HG03135 (cell line): ENCODE measurements at regions not wholly inside any gene's neighbourhood (a gene's known extent, or its start where the extent isn't known, plus 50 kb on each side); places are given as distances from the start of the nearest gene placed in this dataset.

Experiments
- ATAC-seq: cut with Tn5 transposase; IDR thresholded peaks from one replicate; pipeline ENCODE4 v1.9.1; 2021; ENCODE audit warnings: mild to moderate bottlenecking, moderate library complexity; ENCODE audit not compliant: unreplicated experiment

DNA sequence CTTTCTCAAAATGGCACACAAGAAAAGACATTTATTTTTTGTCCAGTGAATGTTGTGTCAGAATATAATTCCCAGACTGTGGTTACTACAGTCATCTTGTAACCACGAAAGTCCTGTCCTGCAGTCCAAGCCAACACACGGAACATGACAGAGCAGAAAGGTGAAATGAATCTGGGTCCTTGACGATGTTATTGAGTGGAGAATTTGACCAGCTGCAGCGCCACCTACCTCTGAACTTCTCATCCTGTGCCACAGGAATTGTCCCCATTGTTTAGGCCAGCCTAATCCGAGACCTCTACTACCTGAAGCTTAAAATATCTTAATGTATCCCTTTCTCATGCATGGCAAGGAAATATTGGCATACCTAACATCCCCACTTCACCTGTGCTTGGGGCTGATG, 64.1 kb upstream of the OTX2 start:
- no peak for ATAC-seq

DNA sequence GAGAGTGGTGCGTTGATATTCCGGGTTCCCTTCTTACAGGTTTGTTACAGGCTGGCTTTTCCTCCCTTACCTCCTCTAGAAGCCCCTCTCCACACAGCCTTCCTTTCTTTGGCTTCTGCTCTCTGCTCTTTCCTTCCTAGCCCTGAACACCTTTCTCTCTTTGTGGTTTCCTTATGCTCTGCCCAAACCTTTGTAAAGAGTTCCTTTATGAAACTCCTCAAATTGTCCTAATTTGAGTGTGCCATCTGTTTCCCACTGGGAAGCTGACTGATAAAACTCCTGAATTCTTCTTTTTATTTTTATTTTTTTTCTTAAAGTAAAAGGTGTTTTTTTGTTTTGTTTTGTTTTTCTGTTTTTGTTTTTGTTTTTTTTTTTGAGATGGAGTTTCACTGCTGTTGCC, 60.1 kb upstream of the OTX2 start:
- ATAC-seq: no peak

DNA sequence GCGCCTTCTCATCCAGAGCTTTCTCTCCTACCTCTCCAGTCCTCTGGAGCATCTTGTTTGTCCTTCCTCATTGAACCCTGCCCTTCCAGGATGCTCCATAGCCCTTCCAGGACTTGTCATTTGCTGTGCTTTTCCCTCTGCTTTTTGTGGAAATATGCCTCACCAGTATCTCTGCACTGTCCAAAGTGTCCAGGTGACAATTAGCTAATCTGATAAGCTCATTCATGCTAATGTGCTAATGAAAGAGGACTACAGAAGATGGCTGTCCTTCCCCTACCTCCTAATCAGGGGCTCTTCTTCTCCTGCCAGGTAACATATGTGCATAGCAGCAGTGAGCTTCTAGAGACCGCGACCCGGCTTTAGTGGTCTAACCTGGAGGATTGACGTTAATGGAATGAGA, 58.4 kb upstream of the OTX2 start:
- no peak for ATAC-seq

DNA sequence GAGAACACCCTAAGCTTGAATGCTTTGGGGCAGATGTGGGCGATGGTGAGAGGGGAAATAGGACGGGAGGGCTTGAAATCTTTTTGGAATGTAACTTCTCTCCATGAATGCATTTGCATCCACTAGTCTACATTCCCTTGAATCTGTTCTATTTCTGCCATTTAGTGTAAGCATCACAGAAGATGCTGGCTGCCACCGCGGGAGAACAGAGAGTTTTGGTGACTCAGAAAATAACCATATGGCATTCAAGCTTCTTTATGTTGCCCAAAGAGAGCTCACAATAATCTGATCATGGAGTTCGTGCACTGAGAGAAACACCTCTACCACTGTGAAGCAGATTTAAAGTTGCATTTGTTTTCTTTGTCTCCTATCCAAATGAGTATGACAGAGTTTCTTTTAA, 52.6 kb upstream of the OTX2 start:
- no peak for ATAC-seq

DNA sequence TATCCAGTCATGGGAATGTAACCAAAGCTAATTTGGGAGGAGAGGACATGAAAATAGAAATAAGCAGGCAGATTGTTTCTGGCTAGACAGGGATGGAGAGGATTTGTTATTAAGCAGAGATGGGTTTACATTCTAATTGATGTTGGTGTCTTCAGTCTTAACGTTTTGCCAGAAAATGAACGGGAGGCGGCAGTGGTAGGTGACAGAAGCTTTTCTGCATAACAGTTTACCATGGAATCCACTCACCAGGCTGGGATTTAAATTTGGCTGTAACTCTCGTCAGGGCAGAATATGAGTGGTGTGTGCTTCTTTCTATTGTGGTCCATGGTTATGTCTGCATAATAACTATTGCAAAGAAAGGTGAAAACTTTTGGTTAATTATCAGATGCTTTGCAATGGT, 50.2 kb upstream of the OTX2 start:
- no peak for ATAC-seq
